Upper lobe of left lung (tissue), 4 donors: ENCODE measurements at regions not wholly inside any gene's neighbourhood (a gene's known extent, or its start where the extent isn't known, plus 50 kb on each side); places are given as distances from the start of the nearest gene placed in this dataset.

Experiments used
- POLR2A ChIP-seq, 4 donors: fragments of 450-650 bp; IDR thresholded peaks; one replicate each; pipeline ENCODE4 v1.5.1; 2016 to 2017; ENCODE audit warnings: antibody characterized with exemption in 4 of 4, mild to moderate bottlenecking in 2 of 4
- TF ChIP-seq, protein P1 (sequence below), 6 experiments: fragments of 450-650 bp in 4 of 6; fragments of 200-600 bp in 2 of 6; sonication (generic) in 2 of 6; IDR thresholded peaks; one replicate each; pipeline ENCODE4 v1.5.1; 2016 to 2019; ENCODE audit warnings: antibody characterized with exemption in 6 of 6

- TF ChIP-seq, protein P1, sequence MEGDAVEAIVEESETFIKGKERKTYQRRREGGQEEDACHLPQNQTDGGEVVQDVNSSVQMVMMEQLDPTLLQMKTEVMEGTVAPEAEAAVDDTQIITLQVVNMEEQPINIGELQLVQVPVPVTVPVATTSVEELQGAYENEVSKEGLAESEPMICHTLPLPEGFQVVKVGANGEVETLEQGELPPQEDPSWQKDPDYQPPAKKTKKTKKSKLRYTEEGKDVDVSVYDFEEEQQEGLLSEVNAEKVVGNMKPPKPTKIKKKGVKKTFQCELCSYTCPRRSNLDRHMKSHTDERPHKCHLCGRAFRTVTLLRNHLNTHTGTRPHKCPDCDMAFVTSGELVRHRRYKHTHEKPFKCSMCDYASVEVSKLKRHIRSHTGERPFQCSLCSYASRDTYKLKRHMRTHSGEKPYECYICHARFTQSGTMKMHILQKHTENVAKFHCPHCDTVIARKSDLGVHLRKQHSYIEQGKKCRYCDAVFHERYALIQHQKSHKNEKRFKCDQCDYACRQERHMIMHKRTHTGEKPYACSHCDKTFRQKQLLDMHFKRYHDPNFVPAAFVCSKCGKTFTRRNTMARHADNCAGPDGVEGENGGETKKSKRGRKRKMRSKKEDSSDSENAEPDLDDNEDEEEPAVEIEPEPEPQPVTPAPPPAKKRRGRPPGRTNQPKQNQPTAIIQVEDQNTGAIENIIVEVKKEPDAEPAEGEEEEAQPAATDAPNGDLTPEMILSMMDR (IDR thresholded peaks at IDR 0.05) = no peak
- no peak for TF ChIP-seq POLR2A (IDR thresholded peaks at IDR 0.05)
Measured at GRCh38 chr5:17379100-17379951, 118.7 kb upstream of the TAF11L2 start.
